NCI-H1048 (cell line): ENCODE measurements at regions not wholly inside any gene's neighbourhood (a gene's known extent, or its start where the extent isn't known, plus 50 kb on each side); places are given as distances from the start of the nearest gene placed in this dataset.
A peak's percentile ranks its signal among the peaks of the same experiment; 100 is the strongest.

Source experiments
- DNase-seq: peaks from one replicate; lab custom pipeline; 2025; lab: John Stamatoyannopoulos, UW

DNA sequence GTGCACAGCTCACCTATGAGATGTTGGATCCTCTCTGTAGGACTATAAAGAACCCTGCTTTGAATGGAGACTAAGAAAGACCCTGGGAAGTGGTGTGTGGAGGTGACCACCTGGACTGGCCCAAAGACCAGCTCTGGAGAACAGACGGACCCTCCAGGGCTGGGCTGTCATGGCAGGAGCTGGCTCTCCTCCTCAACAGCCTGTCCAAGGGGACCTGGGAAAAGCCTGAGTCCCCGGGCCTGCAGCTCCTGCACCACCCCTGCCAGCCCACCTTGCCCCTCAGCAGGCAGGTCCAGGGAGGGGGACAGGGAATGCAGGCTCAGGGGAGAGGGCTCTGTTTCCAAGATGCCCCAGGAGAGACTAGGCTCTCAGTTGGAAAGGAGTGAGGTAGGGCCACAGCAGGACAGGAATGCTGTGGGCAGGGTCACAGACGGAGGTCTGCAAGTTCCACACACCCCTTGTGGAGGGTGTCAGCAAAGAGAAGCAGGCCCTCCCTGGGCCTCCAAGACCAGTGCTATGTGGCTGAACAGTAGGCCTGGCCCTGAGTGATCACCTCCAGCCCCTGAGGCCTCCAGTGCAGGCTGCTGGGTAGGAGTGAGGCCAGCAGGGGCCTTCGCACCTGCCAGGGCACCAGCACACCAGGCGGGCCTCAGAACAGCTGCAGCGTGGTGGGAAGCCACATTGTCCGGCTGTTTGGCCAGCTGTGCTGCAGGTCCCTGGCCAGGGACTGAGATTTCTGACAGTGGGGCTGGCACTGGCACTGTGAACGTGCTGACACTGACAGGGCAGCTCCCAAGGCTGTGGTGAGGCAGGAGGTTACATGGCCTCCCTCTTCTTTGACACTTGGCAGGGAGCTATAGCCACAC lies 86.4 kb upstream of the OTOS start:
- DNase-seq, result no peak

DNA sequence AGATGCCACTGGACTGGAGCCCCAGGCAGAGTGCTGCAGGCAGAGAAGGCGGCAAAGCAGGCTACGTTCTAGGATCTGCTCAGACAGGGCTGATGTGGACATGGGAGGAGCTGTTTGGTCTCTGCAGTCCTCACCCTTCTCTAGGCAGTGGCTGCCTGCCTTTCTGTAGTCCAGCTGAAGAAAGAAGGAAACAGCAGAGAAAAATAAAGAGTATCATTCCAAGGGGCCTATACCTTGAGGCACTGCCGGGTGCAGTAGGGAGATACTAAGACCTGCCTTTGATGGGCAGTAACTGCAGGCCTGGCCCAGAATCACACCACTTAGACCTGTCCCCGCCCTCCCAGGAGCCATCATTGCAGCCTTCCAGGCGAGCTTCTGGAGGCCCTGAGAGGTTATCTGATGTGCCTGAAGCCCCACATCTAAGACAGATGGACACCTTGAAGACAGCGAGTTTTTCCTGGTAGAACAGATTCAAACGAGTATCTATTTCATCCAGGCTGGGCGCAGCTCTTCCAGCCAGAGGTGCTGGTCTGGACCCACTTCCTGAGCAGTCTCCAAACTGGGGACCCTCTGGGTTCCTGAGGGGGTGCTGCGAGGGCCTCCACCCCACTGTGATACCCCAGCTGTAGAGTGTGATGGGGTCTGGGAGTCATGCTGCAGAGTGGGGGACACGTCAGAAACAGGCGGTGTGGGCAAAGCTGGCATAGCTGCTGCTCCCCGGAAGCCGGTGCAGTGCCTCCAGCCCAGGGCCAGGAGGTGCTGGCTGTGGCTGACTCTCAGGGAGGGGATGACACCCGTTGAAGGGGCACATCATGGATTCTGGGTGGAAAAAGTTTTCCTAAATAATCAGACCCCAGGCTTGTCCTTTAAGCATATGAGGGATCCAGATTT lies 87.3 kb upstream of the OTOS start:
- DNase-seq, result no peak

DNA sequence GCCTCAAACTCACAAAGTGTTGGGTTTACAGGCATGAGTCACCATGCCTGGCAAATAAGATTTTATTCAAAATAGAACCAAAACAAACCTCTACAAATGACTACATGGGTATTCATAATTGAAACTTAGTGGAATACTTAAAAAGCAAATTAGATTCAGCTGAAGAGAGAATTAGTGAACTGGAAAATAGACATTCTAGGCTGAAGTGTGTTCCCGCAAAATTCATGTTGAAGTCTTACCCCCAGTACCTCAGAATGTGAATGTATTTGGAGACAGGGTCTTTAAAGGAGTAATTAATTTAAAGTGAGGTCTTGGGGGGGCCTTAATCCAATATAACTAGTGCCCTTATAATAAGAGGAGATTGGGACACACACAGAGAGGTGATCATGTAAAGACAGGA lies 88.5 kb upstream of the OTOS start:
- no peak for DNase-seq

DNA sequence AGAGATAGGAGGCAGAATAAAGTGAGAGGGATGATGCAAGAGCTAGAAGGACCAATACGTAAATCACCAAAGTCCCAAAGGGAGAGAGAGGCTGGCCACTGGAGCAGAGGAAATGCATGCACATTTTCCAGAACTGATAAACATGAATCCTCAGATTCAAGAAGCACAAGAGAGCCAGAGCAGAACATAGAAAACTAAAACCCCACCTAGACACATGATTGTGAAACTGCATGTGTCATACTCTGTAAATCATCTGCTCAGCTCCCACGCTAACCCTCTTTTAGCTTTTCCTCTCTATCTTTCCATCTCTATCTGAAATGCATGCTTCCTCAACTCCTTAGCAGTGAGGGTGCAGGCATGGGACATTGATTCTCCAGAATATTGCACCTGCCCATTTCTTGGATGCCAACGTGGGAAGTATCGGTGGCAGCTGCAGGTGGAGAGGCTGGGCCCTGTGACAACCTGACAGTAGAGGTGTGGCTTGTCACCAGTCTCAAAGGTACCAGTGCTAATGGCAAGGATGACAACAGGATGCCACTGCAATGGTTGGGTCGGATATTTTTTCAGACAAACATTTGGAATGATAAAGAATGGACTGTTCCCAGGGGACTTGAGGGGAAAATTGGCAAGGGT lies 89.3 kb upstream of the OTOS start:
- no peak for DNase-seq

DNA sequence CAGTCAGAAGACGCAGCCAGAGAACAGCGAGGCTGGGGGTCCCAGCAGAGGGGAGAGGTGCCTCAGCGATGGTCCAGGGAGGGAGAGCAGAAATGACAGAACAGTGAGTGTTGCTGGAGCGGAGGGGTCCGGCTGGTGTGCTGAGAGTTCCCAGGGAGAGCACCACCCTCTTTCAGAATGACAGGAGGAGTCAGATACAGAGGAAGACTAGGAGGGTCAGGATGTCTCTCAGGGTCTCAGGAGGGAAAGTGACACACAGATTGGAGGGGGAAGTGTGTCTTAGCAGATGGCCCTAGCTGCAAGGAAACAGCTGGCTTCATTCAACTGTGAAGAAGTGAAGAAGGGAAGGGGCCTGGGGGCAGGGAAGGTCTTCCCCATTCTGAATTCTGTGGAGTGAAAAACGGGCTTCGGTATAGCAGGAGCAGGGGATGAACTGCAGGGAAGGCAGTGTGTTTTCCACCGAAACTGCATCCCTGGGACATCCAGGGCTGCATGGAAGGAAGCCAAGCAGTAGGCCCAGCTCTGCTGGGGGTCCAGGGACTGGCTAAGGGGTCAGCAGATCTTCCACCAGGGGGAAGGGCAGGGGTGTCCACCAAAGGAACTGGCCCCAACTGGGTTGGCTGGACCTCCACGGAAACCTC lies 90.0 kb upstream of the OTOS start:
- no peak for DNase-seq

DNA sequence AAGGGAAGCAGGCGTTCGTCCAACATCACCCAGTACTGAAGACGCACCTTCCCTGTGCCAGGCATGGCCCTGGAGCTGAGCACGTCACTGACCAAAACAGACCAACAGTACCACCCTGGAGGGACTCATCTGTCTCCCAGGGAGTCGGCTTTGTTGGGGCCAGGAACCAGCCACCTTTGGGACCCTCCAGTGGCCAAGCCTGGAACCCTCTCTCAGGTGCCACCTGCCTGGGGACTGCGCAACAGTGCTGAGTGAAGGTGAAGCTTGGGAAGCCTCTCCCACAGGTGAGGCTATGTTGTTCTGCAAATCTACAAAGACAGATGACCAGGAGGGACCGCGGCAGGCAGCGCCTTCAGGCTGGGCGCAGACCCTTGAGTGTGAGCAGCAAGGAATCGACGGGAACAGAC lies 91.4 kb upstream of the OTOS start:
- no peak for DNase-seq

DNA sequence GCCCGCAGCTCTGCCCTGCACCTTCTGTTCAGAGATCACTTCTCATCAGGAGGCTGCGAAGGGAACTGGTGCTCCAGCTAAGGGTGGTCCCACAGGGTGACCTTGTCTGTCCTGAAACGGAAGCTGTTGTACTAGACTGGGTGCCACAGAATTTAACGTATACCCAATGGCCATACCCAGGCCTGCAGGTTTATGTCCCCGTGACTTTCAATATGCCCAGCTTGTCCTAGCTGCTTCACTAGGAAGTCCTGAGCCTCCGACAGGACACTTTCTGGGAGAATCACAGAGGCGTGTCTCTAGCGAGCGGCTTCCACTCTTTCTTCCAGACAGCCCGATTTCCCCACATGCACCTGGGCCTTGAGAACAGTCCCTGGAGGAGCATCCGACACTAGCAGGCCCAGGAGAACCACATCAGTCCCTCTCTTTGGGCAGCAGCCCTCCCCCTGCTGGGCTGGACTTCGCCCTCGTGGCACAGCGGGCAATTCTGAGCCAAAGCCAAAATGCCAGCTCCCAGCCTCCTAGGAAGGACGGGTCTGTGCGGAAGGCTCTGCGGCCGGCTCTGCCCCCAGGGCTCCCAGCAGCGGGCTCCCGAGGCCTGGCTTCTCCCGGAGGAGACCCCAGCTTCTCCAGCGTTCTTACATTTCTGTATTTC lies 91.9 kb upstream of the OTOS start:
- no peak for DNase-seq

DNA sequence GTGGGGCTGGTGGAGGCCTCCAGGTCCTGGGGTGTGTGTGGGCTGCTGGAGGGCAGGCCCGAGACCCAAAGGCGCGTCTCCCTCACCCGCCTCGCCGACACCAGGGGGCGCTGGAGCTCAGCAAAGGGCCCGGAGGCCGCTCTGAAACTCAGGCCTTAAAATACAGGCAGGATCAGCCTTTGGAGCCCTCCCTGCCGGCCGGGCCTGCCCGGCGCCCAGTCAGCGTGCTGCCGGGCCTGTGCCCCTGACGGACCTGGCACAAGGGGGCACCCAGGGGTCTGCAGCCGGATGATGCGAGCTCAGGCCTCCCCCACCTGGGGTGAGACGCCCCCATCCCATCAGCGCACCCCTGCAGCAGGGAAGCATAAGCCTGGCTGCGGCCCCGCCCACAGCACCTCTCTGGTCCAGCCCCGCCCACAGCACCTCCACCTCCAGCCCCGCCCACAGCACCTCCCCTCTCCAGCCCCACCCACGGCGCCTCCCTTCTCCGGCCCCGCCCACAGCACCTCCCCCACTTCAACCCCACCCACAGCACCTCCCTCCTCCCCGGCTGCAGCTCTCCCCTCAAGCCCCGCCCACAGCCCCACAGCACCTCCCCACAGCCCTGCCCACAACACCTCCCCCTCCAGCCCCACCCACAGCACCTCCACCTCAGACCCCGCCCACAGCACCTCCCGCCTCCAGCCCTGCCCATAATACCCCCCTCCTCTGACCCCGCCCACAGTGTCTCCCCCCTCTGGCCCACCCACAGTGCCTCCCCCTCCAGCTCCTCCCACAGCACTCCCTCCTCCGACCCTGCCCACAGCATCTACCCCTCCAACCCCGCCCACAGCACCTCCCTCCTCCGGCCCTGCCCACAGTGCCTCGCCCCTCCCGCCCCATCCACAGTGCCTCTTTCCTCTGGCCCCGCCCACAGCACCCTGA lies 92.8 kb upstream of the OTOS start:
- DNase-seq, result peak; percentile 80

DNA sequence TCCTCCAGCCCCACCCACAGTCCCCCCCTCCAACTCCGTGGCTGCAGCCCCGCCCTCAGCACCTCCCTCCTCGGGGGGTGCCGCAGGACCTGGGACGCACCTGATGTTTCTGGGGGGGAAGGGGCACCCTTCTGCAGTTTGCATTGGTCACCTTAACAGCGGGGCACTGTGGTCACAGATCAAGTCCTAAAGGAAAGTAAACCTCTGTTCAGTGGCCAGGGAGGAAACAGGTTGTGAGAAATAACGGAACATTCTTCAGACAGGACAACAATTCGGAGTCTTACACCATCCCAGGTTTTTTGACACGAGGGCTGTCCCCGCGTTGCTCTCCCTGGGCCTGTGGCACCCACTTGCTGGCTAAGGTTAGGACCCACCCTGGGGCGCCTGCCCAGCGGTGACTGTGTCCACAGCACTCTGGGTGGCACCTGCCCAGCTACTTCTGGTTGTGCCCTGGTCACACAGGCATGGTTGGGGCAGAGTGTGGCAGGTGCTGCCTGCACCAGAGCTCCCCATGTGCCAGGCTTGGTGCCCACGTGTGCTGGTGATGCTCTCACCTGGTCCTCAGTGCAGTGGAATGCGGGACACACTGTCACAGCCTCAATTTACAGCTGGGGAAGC lies 93.5 kb upstream of the OTOS start:
- no peak for DNase-seq

DNA sequence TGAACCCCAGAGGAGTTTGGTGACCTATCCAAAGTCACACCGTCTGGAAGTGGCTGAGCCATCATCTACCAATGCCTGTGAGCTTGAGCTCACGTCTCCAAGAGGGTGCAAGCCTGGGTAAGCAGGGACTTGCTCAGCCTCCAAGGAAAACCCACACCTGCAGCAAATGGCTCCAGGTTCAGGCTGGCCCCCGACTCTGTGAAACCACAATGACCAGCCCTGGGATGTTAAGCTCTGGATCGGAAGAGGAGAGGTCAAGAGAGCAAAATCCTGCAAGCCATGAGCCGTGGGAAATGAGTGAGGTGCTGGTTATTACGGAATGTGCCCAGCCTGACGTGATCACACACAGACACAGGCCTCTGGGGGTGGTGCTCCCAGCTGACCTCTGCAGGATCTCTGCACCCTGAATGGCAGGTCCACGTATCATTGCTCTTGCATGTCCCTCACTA lies 94.1 kb upstream of the OTOS start:
- DNase-seq, result no peak

DNA sequence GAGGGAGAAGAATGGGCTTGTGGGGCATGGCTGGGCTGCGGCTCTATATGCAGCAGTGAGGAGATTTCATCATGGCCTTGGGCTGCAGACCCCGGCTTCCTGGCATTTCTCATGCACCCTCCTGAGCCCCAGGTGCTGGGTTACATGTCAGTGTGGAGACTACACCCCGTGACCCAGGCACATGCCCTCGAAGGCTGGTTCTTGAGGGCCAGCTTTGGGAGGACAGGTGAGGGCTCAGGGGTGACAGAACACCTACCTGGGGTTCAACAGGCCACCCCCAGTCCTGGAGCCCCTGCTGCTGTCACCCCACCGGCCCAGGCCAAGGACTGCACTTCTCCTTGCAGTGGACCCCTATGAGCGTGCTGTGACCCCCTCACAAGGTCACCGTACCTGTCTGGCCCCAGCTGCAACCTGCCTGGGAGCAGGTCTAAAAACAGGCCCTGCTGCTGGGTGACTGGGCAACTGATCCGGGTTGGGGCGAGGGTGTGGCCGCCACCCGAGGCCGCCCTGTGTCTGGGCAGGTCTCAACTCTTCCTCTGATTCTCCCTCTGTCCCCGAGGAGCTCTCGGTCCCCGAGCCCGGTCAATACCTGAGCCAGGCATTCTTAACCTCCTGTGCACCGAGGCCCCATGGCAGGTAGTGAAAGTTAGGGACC lies 94.8 kb upstream of the OTOS start:
- no peak for DNase-seq

DNA sequence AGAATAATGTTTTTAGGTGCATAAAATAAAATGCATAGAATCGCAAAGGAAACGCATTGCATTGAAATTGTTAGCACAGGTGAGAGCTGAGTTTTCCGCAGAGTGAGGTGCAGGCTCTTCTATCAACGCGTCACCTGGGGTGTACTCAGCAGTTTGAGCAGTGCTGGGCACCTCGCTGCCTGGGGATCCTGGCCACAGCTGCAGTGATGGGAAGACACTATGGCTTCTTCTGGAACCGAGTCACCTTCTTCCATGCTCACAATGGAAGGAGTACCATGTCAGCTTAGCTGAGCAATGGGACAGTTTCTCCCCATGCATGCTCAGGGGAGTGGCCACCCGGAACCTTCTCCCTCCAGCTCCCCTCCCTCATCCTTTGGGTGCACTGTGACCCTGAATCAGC lies 95.4 kb upstream of the OTOS start:
- DNase-seq, result no peak

DNA sequence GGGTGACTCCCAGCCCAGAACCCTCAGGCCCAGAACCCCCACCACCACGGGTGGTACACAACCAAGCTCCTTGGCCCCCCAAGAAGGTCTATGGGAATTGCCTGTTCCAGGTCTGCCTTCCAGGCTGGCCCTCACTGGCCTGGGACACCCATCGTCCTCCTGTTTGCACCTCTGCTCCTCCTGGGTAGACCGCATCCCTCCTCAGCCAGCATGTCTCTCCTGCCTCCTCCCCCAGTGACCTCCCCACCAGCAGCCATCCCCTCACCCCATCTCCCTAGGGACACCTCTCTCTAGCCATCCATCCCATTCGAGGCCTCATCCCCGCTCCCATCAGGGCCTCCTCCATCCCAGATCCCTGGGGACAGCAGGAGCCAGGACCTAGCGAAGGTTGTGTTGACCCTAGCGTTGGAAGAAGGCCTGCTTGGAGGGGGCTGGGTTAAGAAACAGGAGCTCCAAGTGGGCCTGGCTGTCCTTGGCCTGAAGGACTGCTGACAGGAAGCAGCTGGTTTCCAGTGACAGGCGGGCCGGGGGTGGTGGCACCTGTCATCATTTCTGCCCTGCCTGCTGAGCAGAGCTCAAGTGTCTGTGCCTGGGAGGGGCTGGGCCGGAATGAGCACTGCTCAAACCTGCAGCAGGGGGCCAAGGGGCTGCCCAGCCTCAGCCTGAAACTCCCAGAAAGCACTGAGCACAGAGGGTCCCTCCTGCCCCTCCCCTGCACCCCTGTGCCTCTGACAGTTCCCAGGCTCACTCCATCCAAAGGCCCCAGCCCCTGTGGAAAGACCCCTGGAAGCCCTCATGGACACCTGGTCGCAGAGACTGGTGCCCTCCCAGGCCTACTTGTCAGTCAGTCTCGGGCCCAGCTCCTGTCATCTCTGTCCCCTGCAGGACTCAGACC lies 96.0 kb upstream of the OTOS start:
- no peak for DNase-seq

DNA sequence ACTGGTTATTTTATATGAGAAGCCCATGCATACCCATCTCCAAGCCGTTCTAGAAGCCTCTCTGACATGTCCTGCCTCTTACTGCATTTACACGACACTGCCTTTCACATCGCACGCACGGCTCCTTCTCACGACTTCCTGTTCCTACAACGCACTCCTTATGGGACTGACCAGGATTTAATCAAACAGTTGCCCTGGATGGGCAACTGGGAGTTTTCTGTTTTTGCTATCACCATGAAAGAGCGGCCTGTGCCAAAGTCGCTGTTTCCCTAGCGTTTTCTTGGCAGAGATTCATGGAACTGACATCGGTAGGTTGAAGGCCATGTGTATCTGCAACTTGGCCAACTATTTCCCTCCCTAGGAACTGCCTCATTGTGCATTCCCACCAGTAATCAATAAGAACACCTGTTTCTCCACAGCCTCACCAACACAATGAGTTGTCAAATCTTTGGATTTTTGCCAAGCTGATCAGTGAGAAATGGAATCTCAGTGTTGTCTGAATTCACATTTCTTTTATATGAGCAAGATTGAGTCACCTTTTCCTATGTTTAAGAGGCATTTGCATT lies 97.2 kb upstream of the OTOS start:
- no peak for DNase-seq

DNA sequence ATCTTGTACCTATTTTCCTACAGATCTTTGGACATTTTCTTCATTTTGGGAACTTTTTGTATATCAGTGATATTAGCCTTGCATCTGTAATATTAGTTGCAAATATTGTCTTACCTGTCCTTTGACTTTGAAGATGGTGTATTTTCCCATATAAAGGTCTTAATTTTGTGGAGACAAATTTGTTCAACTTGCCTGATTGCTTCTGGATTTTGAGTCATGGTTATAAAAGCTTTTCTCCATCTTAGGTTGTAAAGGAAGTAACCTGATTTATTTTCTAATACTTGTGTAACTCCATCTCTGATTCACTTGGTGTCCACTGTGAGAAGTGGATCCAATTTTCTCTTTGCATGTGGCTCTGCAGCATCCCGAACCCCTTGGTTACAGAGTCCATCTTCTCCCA lies 97.7 kb upstream of the OTOS start:
- no peak for DNase-seq

DNA sequence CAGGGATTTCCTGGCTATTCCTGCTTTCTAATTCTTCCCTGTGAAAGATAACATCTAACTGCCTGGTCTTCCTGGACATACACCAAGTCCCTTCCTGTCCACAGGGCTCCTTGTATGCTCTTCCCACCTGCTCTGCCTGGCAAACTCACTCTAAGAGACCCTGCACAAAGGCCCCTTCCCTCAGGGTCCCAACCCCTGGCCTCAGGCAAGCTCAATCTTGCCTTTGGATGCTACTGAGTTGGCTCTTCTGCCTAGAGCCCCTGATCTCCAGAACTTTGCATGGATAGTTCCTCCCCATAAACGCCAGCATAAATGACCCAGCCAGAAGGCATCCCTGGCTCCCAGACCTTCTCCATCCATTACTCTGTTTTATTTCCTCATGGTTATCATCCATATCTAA lies 98.3 kb upstream of the OTOS start:
- DNase-seq, result no peak

DNA sequence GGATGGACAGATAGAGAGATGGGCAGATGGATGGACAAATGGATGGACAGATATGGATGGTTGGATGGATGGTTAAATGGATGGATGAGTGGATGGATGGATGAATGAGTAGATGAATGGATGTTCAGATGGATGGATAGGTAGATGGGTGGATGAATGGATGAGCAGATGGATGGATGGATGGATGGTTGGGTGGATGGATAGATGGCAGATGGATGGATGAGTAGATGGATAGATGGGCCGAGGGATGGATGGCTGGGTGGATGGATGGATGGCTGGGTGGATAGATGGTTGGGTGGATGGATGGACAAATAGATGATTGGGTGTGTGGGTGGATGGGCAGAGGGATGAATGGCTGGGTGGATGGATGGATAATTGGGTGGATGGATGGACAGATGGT lies 98.9 kb upstream of the OTOS start:
- no peak for DNase-seq
